ENCODE measurements at regions not wholly inside any gene's neighbourhood (a gene's known extent, or its start where the extent isn't known, plus 50 kb on each side); places are given as distances from the start of the nearest gene placed in this dataset.
"Not testable (repeated sequence)": the region's sequence is repeated elsewhere in the genome, so short reads cannot be mapped to it uniquely, and the experiment has no call there.

GRCh38 chr2:124967325-124967724 lies 942.2 kb downstream of the CNTNAP5 start:
- no peak for DNase-seq

- DNase-seq: no peak
Observed at GRCh38 chr2:124970030-124970429, 944.9 kb downstream of the CNTNAP5 start.

GRCh38 chr2:124973396-124973795 lies 948.3 kb downstream of the CNTNAP5 start:
- no peak for DNase-seq

GRCh38 chr2:124975224-124975623 lies 950.1 kb downstream of the CNTNAP5 start:
- no peak for DNase-seq

- DNase-seq: no peak
Observed at GRCh38 chr2:124975648-124976047, 950.6 kb downstream of the CNTNAP5 start.

- no peak for DNase-seq
Observed at GRCh38 chr2:124978597-124978996, 953.5 kb downstream of the CNTNAP5 start.

- DNase-seq: no peak
Observed at GRCh38 chr2:124983595-124983994, 958.5 kb downstream of the CNTNAP5 start.

- no peak for DNase-seq
Observed at GRCh38 chr2:124985270-124985669, 960.2 kb downstream of the CNTNAP5 start.

- no peak for DNase-seq
Observed at GRCh38 chr2:124986136-124986535, 961.0 kb downstream of the CNTNAP5 start.

- DNase-seq: not testable (repeated sequence)
Observed at GRCh38 chr2:124986870-124987269, 961.8 kb downstream of the CNTNAP5 start.

- not testable (repeated sequence) for DNase-seq
Observed at GRCh38 chr2:124987436-124987835, 962.3 kb downstream of the CNTNAP5 start.

- no peak for DNase-seq
Observed at GRCh38 chr2:124988111-124988510, 963.0 kb downstream of the CNTNAP5 start.

GRCh38 chr2:124988794-124989193 lies 963.7 kb downstream of the CNTNAP5 start:
- no peak for DNase-seq

- DNase-seq: no peak
Observed at GRCh38 chr2:124993809-124994208, 968.7 kb downstream of the CNTNAP5 start.

- DNase-seq: no peak
Observed at GRCh38 chr2:124995185-124995912, 970.3 kb downstream of the CNTNAP5 start.

GRCh38 chr2:124996406-124996805 lies 971.3 kb downstream of the CNTNAP5 start:
- no peak for DNase-seq

- no peak for DNase-seq
Observed at GRCh38 chr2:124999906-125000305, 974.8 kb downstream of the CNTNAP5 start.

- DNase-seq: no peak
Observed at GRCh38 chr2:125004106-125004800, 979.2 kb downstream of the CNTNAP5 start.

- DNase-seq: no peak
Observed at GRCh38 chr2:125006676-125007075, 981.6 kb downstream of the CNTNAP5 start.

GRCh38 chr2:125028721-125029120 lies 1003.6 kb downstream of the CNTNAP5 start:
- DNase-seq: not testable (repeated sequence)

GRCh38 chr2:125033871-125034270 lies 1008.8 kb downstream of the CNTNAP5 start:
- no peak for DNase-seq

GRCh38 chr2:125037135-125037653 lies 1012.1 kb downstream of the CNTNAP5 start:
- no peak for DNase-seq

- DNase-seq: no peak
Observed at GRCh38 chr2:125041846-125042245, 1016.8 kb downstream of the CNTNAP5 start.

- DNase-seq: no peak
Observed at GRCh38 chr2:125042727-125043126, 1017.6 kb downstream of the CNTNAP5 start.
